GM18868 (cell line): ENCODE measurements at regions not wholly inside any gene's neighbourhood (a gene's known extent, or its start where the extent isn't known, plus 50 kb on each side); places are given as distances from the start of the nearest gene placed in this dataset.

Source experiments
- ATAC-seq: cut with Tn5 transposase; IDR thresholded peaks from one replicate; pipeline ENCODE4 v1.9.1; 2021; ENCODE audit warnings: mild to moderate bottlenecking, moderate library complexity; ENCODE audit not compliant: unreplicated experiment

GRCh38 chr7:131745390-131746248 lies 189.2 kb upstream of the PODXL start:
- no peak for ATAC-seq

- ATAC-seq, result no peak
These were observed 185.0 kb upstream of the PODXL start for GRCh38 chr7:131741446-131741845.

- no peak for ATAC-seq
These were observed 181.5 kb upstream of the PODXL start for GRCh38 chr7:131737746-131738465.

- ATAC-seq, result no peak
These were observed 178.7 kb upstream of the PODXL start for GRCh38 chr7:131735101-131735500.

- ATAC-seq, result no peak
These were observed 177.2 kb upstream of the PODXL start for GRCh38 chr7:131733604-131734003.

GRCh38 chr7:131727189-131727588 lies 170.8 kb upstream of the PODXL start:
- no peak for ATAC-seq

GRCh38 chr7:131726686-131727085 lies 170.3 kb upstream of the PODXL start:
- ATAC-seq, result no peak

GRCh38 chr7:131726031-131726430 lies 169.6 kb upstream of the PODXL start:
- ATAC-seq, result no peak

GRCh38 chr7:131724776-131725345 lies 168.4 kb upstream of the PODXL start:
- no peak for ATAC-seq

GRCh38 chr7:131723926-131724325 lies 167.5 kb upstream of the PODXL start:
- no peak for ATAC-seq

GRCh38 chr7:131722371-131722770 lies 165.9 kb upstream of the PODXL start:
- ATAC-seq, result no peak

- no peak for ATAC-seq
These were observed 165.2 kb upstream of the PODXL start for GRCh38 chr7:131721660-131722059.

- no peak for ATAC-seq
These were observed 164.3 kb upstream of the PODXL start for GRCh38 chr7:131720703-131721102.

GRCh38 chr7:131717181-131717580 lies 160.8 kb upstream of the PODXL start:
- ATAC-seq, result no peak

- ATAC-seq, result no peak
These were observed 142.9 kb upstream of the PODXL start for GRCh38 chr7:131699323-131699722.

- peak; percentile 59 for ATAC-seq
These were observed 135.9 kb upstream of the PODXL start for GRCh38 chr7:131692131-131692960.

- ATAC-seq, result no peak
These were observed 135.2 kb upstream of the PODXL start for GRCh38 chr7:131691454-131692130.

- no peak for ATAC-seq
These were observed 134.0 kb upstream of the PODXL start for GRCh38 chr7:131690441-131690840.

GRCh38 chr7:131689662-131690234 lies 133.3 kb upstream of the PODXL start:
- no peak for ATAC-seq
